ENCODE measurements at regions not wholly inside any gene's neighbourhood (a gene's known extent, or its start where the extent isn't known, plus 50 kb on each side); places are given as distances from the start of the nearest gene placed in this dataset.

GRCh38 chr5:126354012-126354857 is 69.0 kb upstream of the GRAMD2B start:
- peak; percentile 71 for DNase-seq (ENCODE audit: low read depth, low spot score)

- DNase-seq (ENCODE audit: low read depth, low spot score) = no peak
Observed at GRCh38 chr5:126354858-126355731, 68.1 kb upstream of the GRAMD2B start.

- no peak for DNase-seq (ENCODE audit: low read depth, low spot score)
Observed at GRCh38 chr5:126355940-126356339, 67.3 kb upstream of the GRAMD2B start.

- no peak for DNase-seq (ENCODE audit: low read depth, low spot score)
Observed at GRCh38 chr5:126357585-126358342, 65.4 kb upstream of the GRAMD2B start.

GRCh38 chr5:126358525-126358924 is 64.7 kb upstream of the GRAMD2B start:
- DNase-seq (ENCODE audit: low read depth, low spot score) = no peak

- no peak for DNase-seq (ENCODE audit: low read depth, low spot score)
Observed at GRCh38 chr5:126359884-126360283, 63.3 kb upstream of the GRAMD2B start.

GRCh38 chr5:126360467-126360866 is 62.7 kb upstream of the GRAMD2B start:
- DNase-seq (ENCODE audit: low read depth, low spot score) = no peak

- no peak for DNase-seq (ENCODE audit: low read depth, low spot score)
Observed at GRCh38 chr5:126363658-126364057, 59.6 kb upstream of the GRAMD2B start.

GRCh38 chr5:126364206-126364902 is 58.9 kb upstream of the GRAMD2B start:
- no peak for DNase-seq (ENCODE audit: low read depth, low spot score)

GRCh38 chr5:126365446-126366198 is 57.6 kb upstream of the GRAMD2B start:
- no peak for DNase-seq (ENCODE audit: low read depth, low spot score)

GRCh38 chr5:126366199-126366560 is 57.0 kb upstream of the GRAMD2B start:
- DNase-seq (ENCODE audit: low read depth, low spot score) = no peak

- DNase-seq (ENCODE audit: low read depth, low spot score) = no peak
Observed at GRCh38 chr5:126368239-126368812, 54.9 kb upstream of the GRAMD2B start.

- no peak for DNase-seq (ENCODE audit: low read depth, low spot score)
Observed at GRCh38 chr5:126369083-126369482, 54.1 kb upstream of the GRAMD2B start.

- no peak for DNase-seq (ENCODE audit: low read depth, low spot score)
Observed at GRCh38 chr5:126369995-126370731, 53.0 kb upstream of the GRAMD2B start.

- no peak for DNase-seq (ENCODE audit: low read depth, low spot score)
Observed at GRCh38 chr5:126370796-126371718, 52.2 kb upstream of the GRAMD2B start.

- DNase-seq (ENCODE audit: low read depth, low spot score) = no peak
Observed at GRCh38 chr5:126373375-126374108, 49.7 kb upstream of the GRAMD2B start.

Measured in brain pericyte (primary cell).